ENCODE measurements at regions not wholly inside any gene's neighbourhood (a gene's known extent, or its start where the extent isn't known, plus 50 kb on each side); places are given as distances from the start of the nearest gene placed in this dataset.
"Not testable (repeated sequence)": the region's sequence is repeated elsewhere in the genome, so short reads cannot be mapped to it uniquely, and the experiment has no call there.

- no peak for DNase-seq (ENCODE audit: low read depth)
Measured at GRCh38 chrX:1852082-1852481, 237.2 kb downstream of the ASMT start.

- DNase-seq (ENCODE audit: low read depth) = no peak
Measured at GRCh38 chrX:1853447-1853846, 238.6 kb downstream of the ASMT start.

GRCh38 chrX:1853916-1854315 is 239.1 kb downstream of the ASMT start:
- no peak for DNase-seq (ENCODE audit: low read depth)

- DNase-seq (ENCODE audit: low read depth) = not testable (repeated sequence)
Measured at GRCh38 chrX:1854861-1855260, 240.0 kb downstream of the ASMT start.

GRCh38 chrX:1859266-1859665 is 244.4 kb downstream of the ASMT start:
- DNase-seq (ENCODE audit: low read depth) = not testable (repeated sequence)

- DNase-seq (ENCODE audit: low read depth) = no peak
Measured at GRCh38 chrX:1860936-1861594, 246.2 kb downstream of the ASMT start.

- not testable (repeated sequence) for DNase-seq (ENCODE audit: low read depth)
Measured at GRCh38 chrX:1863995-1864394, 249.1 kb downstream of the ASMT start.

GRCh38 chrX:1870421-1870820 is 255.6 kb downstream of the ASMT start:
- DNase-seq (ENCODE audit: low read depth) = no peak

- DNase-seq (ENCODE audit: low read depth) = no peak
Measured at GRCh38 chrX:1871887-1872286, 257.0 kb downstream of the ASMT start.

GRCh38 chrX:1873671-1874070 is 258.8 kb downstream of the ASMT start:
- no peak for DNase-seq (ENCODE audit: low read depth)

- DNase-seq (ENCODE audit: low read depth) = no peak
Measured at GRCh38 chrX:1874416-1874815, 259.6 kb downstream of the ASMT start.

- DNase-seq (ENCODE audit: low read depth) = no peak
Measured at GRCh38 chrX:1874899-1875298, 260.0 kb downstream of the ASMT start.

GRCh38 chrX:1876041-1876440 is 261.2 kb downstream of the ASMT start:
- no peak for DNase-seq (ENCODE audit: low read depth)

- no peak for DNase-seq (ENCODE audit: low read depth)
Measured at GRCh38 chrX:1877780-1878179, 262.9 kb downstream of the ASMT start.

- DNase-seq (ENCODE audit: low read depth) = not testable (repeated sequence)
Measured at GRCh38 chrX:1880884-1881817, 266.3 kb downstream of the ASMT start.

GRCh38 chrX:1883772-1884171 is 268.9 kb downstream of the ASMT start:
- DNase-seq (ENCODE audit: low read depth) = no peak

- no peak for DNase-seq (ENCODE audit: low read depth)
Measured at GRCh38 chrX:1884446-1884845, 269.6 kb downstream of the ASMT start.

- no peak for DNase-seq (ENCODE audit: low read depth)
Measured at GRCh38 chrX:1885116-1885515, 270.3 kb downstream of the ASMT start.

- DNase-seq (ENCODE audit: low read depth) = not testable (repeated sequence)
Measured at GRCh38 chrX:1888305-1888704, 273.4 kb downstream of the ASMT start.

- no peak for DNase-seq (ENCODE audit: low read depth)
Measured at GRCh38 chrX:1894026-1894294, 279.1 kb downstream of the ASMT start.

- no peak for DNase-seq (ENCODE audit: low read depth)
Measured at GRCh38 chrX:1894740-1895139, 279.9 kb downstream of the ASMT start.

- DNase-seq (ENCODE audit: low read depth) = no peak
Measured at GRCh38 chrX:1895583-1895982, 280.7 kb downstream of the ASMT start.

GRCh38 chrX:1899841-1900240 is 285.0 kb downstream of the ASMT start:
- no peak for DNase-seq (ENCODE audit: low read depth)

- no peak for DNase-seq (ENCODE audit: low read depth)
Measured at GRCh38 chrX:1902901-1903235, 288.0 kb downstream of the ASMT start.

All from fibroblast of gingiva (primary cell).